ENCODE measurements at regions not wholly inside any gene's neighbourhood (a gene's known extent, or its start where the extent isn't known, plus 50 kb on each side); places are given as distances from the start of the nearest gene placed in this dataset.

DNA sequence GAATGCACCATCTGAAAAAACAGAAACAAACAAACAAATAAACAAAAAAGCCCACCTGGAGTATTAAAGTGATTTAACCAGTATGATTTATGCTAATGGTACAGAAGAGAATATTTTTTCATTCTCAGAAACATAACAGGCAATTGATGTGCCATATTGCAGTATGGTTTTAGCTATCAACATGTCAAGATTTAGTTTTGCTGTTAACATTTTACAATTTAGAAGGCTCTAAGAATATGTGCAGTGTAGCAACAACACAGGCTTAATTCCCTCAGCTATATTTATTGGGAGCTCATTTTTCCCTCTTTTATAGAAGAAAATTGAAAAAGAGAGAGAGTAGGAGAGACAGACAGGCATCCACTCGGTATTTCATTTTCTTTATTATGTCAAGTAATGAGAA, 1022.7 kb upstream of the CITED2 start:
- Mint-ChIP-seq H3K9me3 (ENCODE audit: unreplicated experiment) (no peaks in the 10 kb centered on the region), H3K27me3 (ENCODE audit: insufficient read depth, unreplicated experiment) (no peaks in the 10 kb centered on the region), H3K27ac (ENCODE audit: low read depth, unreplicated experiment) (no peak overlapping the region), H3K36me3 (ENCODE audit: insufficient read depth, unreplicated experiment) (no peaks in the 10 kb centered on the region), H3K4me1 (ENCODE audit: insufficient read depth, unreplicated experiment) (peaks cover 7% of the 10 kb centered on the region), H3K4me3 (ENCODE audit: unreplicated experiment) (no peak overlapping the region)
- TF ChIP-seq, protein P1, sequence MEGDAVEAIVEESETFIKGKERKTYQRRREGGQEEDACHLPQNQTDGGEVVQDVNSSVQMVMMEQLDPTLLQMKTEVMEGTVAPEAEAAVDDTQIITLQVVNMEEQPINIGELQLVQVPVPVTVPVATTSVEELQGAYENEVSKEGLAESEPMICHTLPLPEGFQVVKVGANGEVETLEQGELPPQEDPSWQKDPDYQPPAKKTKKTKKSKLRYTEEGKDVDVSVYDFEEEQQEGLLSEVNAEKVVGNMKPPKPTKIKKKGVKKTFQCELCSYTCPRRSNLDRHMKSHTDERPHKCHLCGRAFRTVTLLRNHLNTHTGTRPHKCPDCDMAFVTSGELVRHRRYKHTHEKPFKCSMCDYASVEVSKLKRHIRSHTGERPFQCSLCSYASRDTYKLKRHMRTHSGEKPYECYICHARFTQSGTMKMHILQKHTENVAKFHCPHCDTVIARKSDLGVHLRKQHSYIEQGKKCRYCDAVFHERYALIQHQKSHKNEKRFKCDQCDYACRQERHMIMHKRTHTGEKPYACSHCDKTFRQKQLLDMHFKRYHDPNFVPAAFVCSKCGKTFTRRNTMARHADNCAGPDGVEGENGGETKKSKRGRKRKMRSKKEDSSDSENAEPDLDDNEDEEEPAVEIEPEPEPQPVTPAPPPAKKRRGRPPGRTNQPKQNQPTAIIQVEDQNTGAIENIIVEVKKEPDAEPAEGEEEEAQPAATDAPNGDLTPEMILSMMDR (IDR thresholded peaks at IDR 0.05; ENCODE audit: unreplicated experiment): no peak
- intact Hi-C loops (cut with micrococcal nuclease): no loop called here
- ChIA-PET CTCF (interaction anchor here (0.6 kb wide), 1 partner anchor 1017 kb away, joined by 6 read pairs; no protein-coding TSS in a partner anchor), POLR2A (interaction anchor here (0.6 kb wide), 1 partner anchor 100 kb away, joined by 4 read pairs; no protein-coding TSS in a partner anchor)
- BruUV-seq (replicated peaks): no TSS peak
- DNase-seq (ENCODE audit: unreplicated experiment): no peak

DNA sequence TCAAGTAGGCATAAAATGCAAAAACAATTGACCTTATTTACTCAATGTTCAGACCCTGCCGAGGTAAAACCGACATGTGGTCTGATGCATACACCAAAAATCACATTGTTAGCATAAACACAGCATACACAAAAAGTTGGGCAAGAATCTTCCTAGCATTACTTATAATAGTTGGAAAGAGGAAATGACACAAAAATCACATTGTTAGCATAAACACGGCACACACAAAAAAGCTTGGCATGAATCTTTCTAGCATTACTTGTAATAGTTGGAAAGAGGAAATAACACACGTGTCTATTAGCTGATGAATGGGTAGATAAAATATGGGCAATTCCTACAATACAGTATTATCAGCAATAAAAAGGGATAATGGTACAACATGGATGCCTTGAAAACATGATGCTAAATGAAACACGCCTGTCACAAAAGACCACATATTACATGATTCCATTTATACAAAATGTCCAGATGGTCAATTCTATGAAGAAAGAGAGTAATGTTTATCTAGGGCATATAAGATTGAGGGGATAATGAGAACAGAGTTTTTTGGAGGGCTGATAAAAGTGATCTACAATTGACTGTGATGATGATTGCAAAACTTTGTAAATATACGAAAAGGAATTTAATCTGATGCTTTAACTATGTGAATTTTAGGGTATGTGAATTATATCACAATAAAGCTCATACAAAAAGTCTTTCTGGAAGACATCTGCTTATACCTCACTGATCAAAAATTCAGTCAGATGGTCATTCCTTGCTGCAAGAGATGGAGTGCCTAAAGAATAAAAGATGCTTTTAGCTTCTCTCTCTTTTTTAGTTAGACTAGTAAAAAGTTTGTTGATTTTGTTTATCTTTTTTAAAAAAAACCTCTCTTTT, 1019.5 kb upstream of the CITED2 start:
- no peaks in the 10 kb centered on the region for H3K36me3 Mint-ChIP-seq (ENCODE audit: insufficient read depth, unreplicated experiment)
- no peak overlapping the region for H3K4me3 Mint-ChIP-seq (ENCODE audit: unreplicated experiment)
- ChIA-PET POLR2A (no interaction called here), CTCF (no interaction called here)
- H3K4me1 Mint-ChIP-seq (ENCODE audit: insufficient read depth, unreplicated experiment): no peaks in the 10 kb centered on the region
- TF ChIP-seq, protein P1 (IDR thresholded peaks at IDR 0.05; ENCODE audit: unreplicated experiment): no peak
- no peaks in the 10 kb centered on the region for H3K27me3 Mint-ChIP-seq (ENCODE audit: insufficient read depth, unreplicated experiment)
- BruUV-seq (replicated peaks): no TSS peak
- no peak for DNase-seq (ENCODE audit: unreplicated experiment)
- H3K27ac Mint-ChIP-seq (ENCODE audit: low read depth, unreplicated experiment): no peak overlapping the region
- intact Hi-C loops (cut with micrococcal nuclease): no loop called here
- no peaks in the 10 kb centered on the region for H3K9me3 Mint-ChIP-seq (ENCODE audit: unreplicated experiment)

DNA sequence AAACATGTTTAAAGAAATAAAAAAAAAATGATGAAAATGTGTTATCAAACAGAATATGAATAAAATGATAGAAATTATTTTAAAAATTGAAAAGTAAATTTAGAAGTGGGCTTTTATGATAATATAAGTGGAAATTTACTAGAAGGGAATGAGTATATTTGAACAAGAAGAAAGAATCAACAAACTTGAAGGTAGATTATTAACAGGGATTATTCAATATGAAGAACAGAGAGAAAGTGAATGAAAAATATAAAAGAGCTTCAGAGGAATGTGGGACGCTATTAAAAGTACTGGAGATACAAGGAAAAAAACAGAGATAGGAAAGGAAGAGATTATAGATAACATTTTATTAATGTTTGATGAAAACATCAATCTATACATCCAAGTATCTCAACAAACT, 1014.4 kb upstream of the CITED2 start:
- TF ChIP-seq, protein P1 (IDR thresholded peaks at IDR 0.05; ENCODE audit: unreplicated experiment): no peak
- H3K4me3 Mint-ChIP-seq (ENCODE audit: unreplicated experiment): no peak overlapping the region
- intact Hi-C loops (cut with micrococcal nuclease): no loop called here
- DNase-seq (ENCODE audit: unreplicated experiment): no peak
- H3K4me1 Mint-ChIP-seq (ENCODE audit: insufficient read depth, unreplicated experiment): peaks cover 9% of the 10 kb centered on the region
- H3K9me3 Mint-ChIP-seq (ENCODE audit: unreplicated experiment): peaks cover 6% of the 10 kb centered on the region
- H3K36me3 Mint-ChIP-seq (ENCODE audit: insufficient read depth, unreplicated experiment): no peaks in the 10 kb centered on the region
- BruUV-seq (replicated peaks): no TSS peak
- ChIA-PET POLR2A (no interaction called here), CTCF (interaction anchor here (0.6 kb wide), 1 partner anchor 1014 kb away, joined by 4 read pairs; no protein-coding TSS in a partner anchor)
- H3K27ac Mint-ChIP-seq (ENCODE audit: low read depth, unreplicated experiment): peak overlapping the region; percentile 21
- no peaks in the 10 kb centered on the region for H3K27me3 Mint-ChIP-seq (ENCODE audit: insufficient read depth, unreplicated experiment)

DNA sequence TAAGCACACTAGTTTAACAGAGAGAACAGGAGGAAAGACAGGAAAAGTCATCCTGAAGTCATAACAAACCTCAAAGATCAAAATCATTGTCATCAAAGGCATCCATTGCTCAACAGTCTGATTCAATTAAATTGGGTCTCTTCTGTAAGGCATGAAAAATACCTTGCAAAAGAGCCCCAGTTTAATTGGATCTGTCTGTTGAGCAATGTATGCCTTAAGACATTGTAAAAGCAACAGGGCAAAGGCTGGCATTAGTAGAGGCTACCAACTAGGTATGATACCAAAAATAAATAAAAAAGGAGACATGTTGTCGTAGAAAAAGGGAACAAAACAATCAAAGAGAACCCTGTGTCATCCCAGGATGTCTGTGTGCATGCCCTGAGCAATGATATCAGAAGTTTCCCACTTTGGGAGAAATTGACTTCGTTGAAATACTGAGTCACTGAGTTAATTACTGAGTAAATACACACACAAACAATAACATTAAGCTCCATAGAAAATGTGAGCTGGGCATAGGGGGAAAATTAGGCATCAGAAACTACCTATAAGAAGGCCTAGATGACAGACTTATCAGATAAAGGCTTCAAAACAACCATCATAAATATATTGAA, 1013.8 kb upstream of the CITED2 start:
- POLR2A ChIA-PET: no interaction called here
- intact Hi-C loops (cut with micrococcal nuclease): no loop called here
- Mint-ChIP-seq H3K27me3 (ENCODE audit: insufficient read depth, unreplicated experiment) (no peaks in the 10 kb centered on the region), H3K36me3 (ENCODE audit: insufficient read depth, unreplicated experiment) (no peaks in the 10 kb centered on the region), H3K4me1 (ENCODE audit: insufficient read depth, unreplicated experiment) (peaks cover 9% of the 10 kb centered on the region), H3K9me3 (ENCODE audit: unreplicated experiment) (peaks cover 6% of the 10 kb centered on the region), H3K27ac (ENCODE audit: low read depth, unreplicated experiment) (peak overlapping the region; percentile 21), H3K4me3 (ENCODE audit: unreplicated experiment) (no peak overlapping the region)
- BruUV-seq (replicated peaks): no TSS peak
- CTCF ChIA-PET: interaction anchor here (0.6 kb wide), 2 partner anchors 27 to 1013 kb away, joined by 3 to 4 read pairs; no protein-coding TSS in a partner anchor
- TF ChIP-seq, protein P1 (IDR thresholded peaks at IDR 0.05; ENCODE audit: unreplicated experiment): no peak
- DNase-seq (ENCODE audit: unreplicated experiment): peak; percentile 42

Data from MCF 10A (cell line).